SK-N-SH treated with all-trans-retinoic acid at 6 μM for 48 hours (cell line): ENCODE measurements at regions not wholly inside any gene's neighbourhood (a gene's known extent, or its start where the extent isn't known, plus 50 kb on each side); places are given as distances from the start of the nearest gene placed in this dataset.

Source experiments
- RARB ChIP-seq: fragments of 250-450 bp; sonication (Bioruptor Pico); IDR thresholded peaks from 2 replicates; pipeline ENCODE4 v1.8.0; 2021; ENCODE audit warnings: mild to moderate bottlenecking, moderate library complexity
- TCF4 ChIP-seq: fragments of 250-450 bp; sonication (Bioruptor Pico); IDR thresholded peaks from 2 replicates; pipeline ENCODE4 v1.8.0; 2021; ENCODE audit warnings: mild to moderate bottlenecking, moderate library complexity, borderline replicate concordance
- TF ChIP-seq, protein P1 (sequence below): fragments of 250-450 bp; sonication (Bioruptor Pico); IDR thresholded peaks from 2 replicates; pipeline ENCODE4 v1.5.0; 2020; ENCODE audit warnings: mild to moderate bottlenecking, moderate library complexity

DNA sequence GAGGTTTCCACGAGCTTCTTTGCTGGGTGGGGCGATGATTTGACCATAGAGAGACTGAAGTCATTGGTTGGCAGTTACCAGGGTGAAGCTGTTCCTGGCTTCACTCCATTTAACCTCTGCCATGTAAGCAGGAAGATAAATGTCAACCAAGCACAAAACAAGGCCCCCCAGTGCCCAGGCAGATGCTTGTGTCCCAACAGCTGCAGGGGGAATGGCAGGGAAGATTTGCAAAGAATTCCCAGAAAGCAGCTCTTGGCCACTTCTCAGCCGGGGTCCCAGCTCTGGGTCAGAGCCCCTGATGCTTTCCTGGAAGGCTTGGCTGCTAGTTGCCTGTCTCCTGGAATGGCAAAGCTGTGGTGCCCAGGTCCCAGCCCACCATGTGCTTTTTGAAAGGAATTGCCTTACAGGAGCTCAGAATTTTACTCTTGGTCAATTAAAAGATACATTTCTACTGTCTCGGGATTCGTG is 383.4 kb downstream of the ENC1 start:
- TF ChIP-seq, protein P1, sequence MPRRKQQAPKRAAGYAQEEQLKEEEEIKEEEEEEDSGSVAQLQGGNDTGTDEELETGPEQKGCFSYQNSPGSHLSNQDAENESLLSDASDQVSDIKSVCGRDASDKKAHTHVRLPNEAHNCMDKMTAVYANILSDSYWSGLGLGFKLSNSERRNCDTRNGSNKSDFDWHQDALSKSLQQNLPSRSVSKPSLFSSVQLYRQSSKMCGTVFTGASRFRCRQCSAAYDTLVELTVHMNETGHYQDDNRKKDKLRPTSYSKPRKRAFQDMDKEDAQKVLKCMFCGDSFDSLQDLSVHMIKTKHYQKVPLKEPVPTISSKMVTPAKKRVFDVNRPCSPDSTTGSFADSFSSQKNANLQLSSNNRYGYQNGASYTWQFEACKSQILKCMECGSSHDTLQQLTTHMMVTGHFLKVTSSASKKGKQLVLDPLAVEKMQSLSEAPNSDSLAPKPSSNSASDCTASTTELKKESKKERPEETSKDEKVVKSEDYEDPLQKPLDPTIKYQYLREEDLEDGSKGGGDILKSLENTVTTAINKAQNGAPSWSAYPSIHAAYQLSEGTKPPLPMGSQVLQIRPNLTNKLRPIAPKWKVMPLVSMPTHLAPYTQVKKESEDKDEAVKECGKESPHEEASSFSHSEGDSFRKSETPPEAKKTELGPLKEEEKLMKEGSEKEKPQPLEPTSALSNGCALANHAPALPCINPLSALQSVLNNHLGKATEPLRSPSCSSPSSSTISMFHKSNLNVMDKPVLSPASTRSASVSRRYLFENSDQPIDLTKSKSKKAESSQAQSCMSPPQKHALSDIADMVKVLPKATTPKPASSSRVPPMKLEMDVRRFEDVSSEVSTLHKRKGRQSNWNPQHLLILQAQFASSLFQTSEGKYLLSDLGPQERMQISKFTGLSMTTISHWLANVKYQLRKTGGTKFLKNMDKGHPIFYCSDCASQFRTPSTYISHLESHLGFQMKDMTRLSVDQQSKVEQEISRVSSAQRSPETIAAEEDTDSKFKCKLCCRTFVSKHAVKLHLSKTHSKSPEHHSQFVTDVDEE (CRISPR knock-in tag) = no peak
- TF ChIP-seq TCF4 (CRISPR knock-in tag) = no peak
- no peak for TF ChIP-seq RARB (CRISPR knock-in tag)
